ENCODE measurements at regions not wholly inside any gene's neighbourhood (a gene's known extent, or its start where the extent isn't known, plus 50 kb on each side); places are given as distances from the start of the nearest gene placed in this dataset.

GRCh38 chr2:71937396-71937795 is 210.3 kb downstream of the CYP26B1 start:
- TF ChIP-seq CTCF (IDR thresholded peaks at IDR 0.05; ENCODE audit: insufficient read depth, low read length) (no peak), REST (IDR thresholded peaks at IDR 0.05; ENCODE audit: insufficient replicate concordance, low read depth) (no peak), POLR2AphosphoS5 (IDR thresholded peaks at IDR 0.05; ENCODE audit: low read depth) (no peak)

Data from HL-60 (cell line).